Body of pancreas (tissue), 4 donors: ENCODE measurements at regions not wholly inside any gene's neighbourhood (a gene's known extent, or its start where the extent isn't known, plus 50 kb on each side); places are given as distances from the start of the nearest gene placed in this dataset.

Experiments used
- ATAC-seq: fragments of 150-250 bp; one replicate; pipeline ENCODE4 v1.9.1; 2016
- DNase-seq, 4 donors: peaks; one replicate each; pipeline ENCODE4 v3.0.0-alpha.2; 2019
- H3K27ac ChIP-seq, 4 donors: fragments of 200-600 bp; sonication (generic); 1 replicate in 3 of 4; 2 replicates in 1 of 4; pipeline versions ENCODE4 v1.5.1 to v1.6.1; 2016 to 2019; ENCODE audit warnings: mild to moderate bottlenecking in 1 of 4, mixed read lengths in 1 of 4, moderate library complexity in 1 of 4
- H3K27me3 ChIP-seq, 2 donors: fragments of 200-600 bp; sonication (generic); one replicate each; pipeline ENCODE4 v1.6.0; 2016; ENCODE audit warnings: mild to moderate bottlenecking in 1 of 2
- H3K36me3 ChIP-seq, 2 donors: fragments of 200-600 bp; sonication (generic); replicated peaks in 1 of 2; 2 replicates each; pipeline ENCODE4 v1.5.1; 2016; ENCODE audit warnings: low read depth in 2 of 2; ENCODE audit not compliant: insufficient read depth in 1 of 2
- H3K4me1 ChIP-seq: fragments of 200-600 bp; sonication (generic); one replicate; pipeline ENCODE4 v1.6.0; 2016
- H3K4me3 ChIP-seq, 2 donors: fragments of 200-600 bp; sonication (generic); 1 replicate in 1 of 2; 2 replicates in 1 of 2; pipeline ENCODE4 v1.5.1; 2016 to 2019
- H3K9me3 ChIP-seq, 3 donors: fragments of 200-600 bp; sonication (generic); 1 replicate in 2 of 3; 2 replicates in 1 of 3; pipeline ENCODE4 v1.5.1; 2016
- CTCF ChIP-seq, 7 experiments: fragments of 450-650 bp in 4 of 7; fragments of 200-600 bp in 3 of 7; sonication (generic) in 3 of 7; IDR thresholded peaks; one replicate each; pipeline ENCODE4 v1.5.1; 2016 to 2019; ENCODE audit warnings: antibody characterized with exemption in 7 of 7
- POLR2A ChIP-seq, 3 donors: fragments of 450-650 bp; IDR thresholded peaks; one replicate each; pipeline ENCODE4 v1.6.1; 2016; ENCODE audit warnings: antibody characterized with exemption in 3 of 3, mild to moderate bottlenecking in 2 of 3
- WGBS, 2 donors: methylation state at CpG; one replicate each; pipeline ENCODE4 v1.1.5; 2017; 5-methylcytosine and 5-hydroxymethylcytosine counted together
- intact Hi-C: fragments of 100-400 bp; cut with DNase I; formaldehyde crosslinking; loops from one replicate; pipeline ENCODE4 v1.15.1; 2023

- H3K4me3 ChIP-seq = no peak overlapping the region
- intact Hi-C loops = no loop called here
Measured at GRCh38 chr2:234570476-234570875, 73.6 kb upstream of the ARL4C start.

GRCh38 chr2:234569776-234570430 lies 73.0 kb upstream of the ARL4C start:
- no peak for ATAC-seq
- Histone ChIP-seq H3K9me3 (no peaks in the 10 kb centered on the region), H3K27me3 (no peaks in the 10 kb centered on the region), H3K36me3 (no peaks in the 10 kb centered on the region), H3K4me1 (no peaks in the 10 kb centered on the region), H3K27ac (no peak overlapping the region), H3K4me3 (no peak overlapping the region)
- DNase-seq = no peak
- TF ChIP-seq CTCF (IDR thresholded peaks at IDR 0.05) (no peak), POLR2A (IDR thresholded peaks at IDR 0.05) (no peak)
- WGBS, 2 donors = 62 to 65% methylated on average over 3 of the region's 3 CpGs
- intact Hi-C loops = no loop called here

More at GRCh38 chr2:234570476-234570875, 73.6 kb upstream of the ARL4C start:
- Histone ChIP-seq H3K9me3 (no peaks in the 10 kb centered on the region), H3K4me1 (no peaks in the 10 kb centered on the region), H3K36me3 (no peaks in the 10 kb centered on the region), H3K27me3 (no peaks in the 10 kb centered on the region), H3K27ac (no peak overlapping the region)
- ATAC-seq = no peak
- WGBS, 2 donors = 59 to 64% methylated on average over 7 of the region's 7 CpGs
- DNase-seq = no peak
- TF ChIP-seq POLR2A (IDR thresholded peaks at IDR 0.05) (no peak), CTCF (IDR thresholded peaks at IDR 0.05) (no peak)

DNA sequence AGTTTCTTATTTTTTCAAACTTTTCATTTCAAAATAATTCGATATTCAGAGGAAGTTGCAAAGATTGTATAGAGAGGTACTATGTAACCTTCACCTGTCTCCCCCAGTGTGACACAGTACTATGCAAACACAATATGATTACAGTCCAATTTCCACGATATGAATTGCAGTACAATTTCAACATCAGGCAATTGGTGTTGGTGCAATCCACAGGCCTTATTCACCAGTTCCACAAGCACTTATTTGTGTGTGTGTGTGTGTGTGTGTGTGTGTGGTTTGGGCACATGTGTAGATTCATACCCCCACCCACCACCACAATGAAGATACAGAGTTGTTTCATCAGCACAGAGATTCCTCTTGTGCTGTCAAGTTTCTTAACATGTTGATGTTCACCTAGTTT lies 69.7 kb upstream of the ARL4C start:
- no peak for TF ChIP-seq CTCF (IDR thresholded peaks at IDR 0.05)
- no peak for TF ChIP-seq POLR2A (IDR thresholded peaks at IDR 0.05)
- ATAC-seq = no peak
- Histone ChIP-seq H3K4me3 (no peak overlapping the region), H3K4me1 (no peaks in the 10 kb centered on the region), H3K36me3 (no peaks in the 10 kb centered on the region), H3K27ac (no peak overlapping the region), H3K9me3 (no peaks in the 10 kb centered on the region), H3K27me3 (no peaks in the 10 kb centered on the region)
- intact Hi-C loops = no loop called here
- 41 to 50% methylated on average over 2 of the region's 2 CpGs for WGBS, 2 donors
- DNase-seq = no peak

DNA sequence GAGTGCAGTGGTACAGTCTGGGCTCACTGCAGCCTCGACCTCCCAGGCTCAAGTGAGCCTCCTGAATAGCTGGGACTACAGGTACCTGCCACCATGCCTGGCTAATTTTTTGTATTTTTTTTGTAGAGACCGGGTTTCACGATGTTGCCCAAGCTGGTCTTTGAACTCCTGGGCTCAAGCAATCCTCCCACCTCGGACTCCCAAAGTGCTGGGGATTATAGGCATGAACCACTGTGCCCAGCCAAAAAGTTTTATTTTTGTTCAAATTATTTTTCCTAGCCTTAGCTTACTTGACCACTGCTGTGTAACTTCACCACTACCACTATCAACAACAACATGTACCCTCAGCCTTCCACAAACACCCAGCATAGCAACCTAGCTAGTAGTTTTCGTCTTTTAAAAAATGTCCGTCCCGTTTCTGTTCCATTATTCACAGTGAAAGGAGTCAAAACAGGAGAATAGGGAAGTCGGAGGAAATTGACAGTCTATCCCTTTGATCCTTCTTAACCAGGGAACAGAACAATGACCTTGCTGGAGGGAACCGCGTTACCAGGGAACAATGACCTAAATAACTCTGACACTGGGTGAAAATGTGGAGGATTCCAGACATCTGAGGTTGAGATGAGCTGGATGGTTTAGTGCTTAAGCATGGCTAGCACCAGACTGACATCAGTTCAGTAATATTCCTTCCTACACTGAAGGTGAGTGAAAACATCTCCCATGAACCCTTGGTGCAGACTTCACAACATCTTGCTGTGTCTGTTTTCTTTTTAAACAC lies 69.2 kb upstream of the ARL4C start:
- ATAC-seq = no peak
- no peaks in the 10 kb centered on the region for H3K36me3 ChIP-seq
- no peak for TF ChIP-seq CTCF (IDR thresholded peaks at IDR 0.05)
- no peak for TF ChIP-seq POLR2A (IDR thresholded peaks at IDR 0.05)
- intact Hi-C loops = no loop called here
- WGBS, 2 donors = 76 to 78% methylated on average over 10 of the region's 10 CpGs
- no peaks in the 10 kb centered on the region for H3K4me1 ChIP-seq
- no peaks in the 10 kb centered on the region for H3K9me3 ChIP-seq
- DNase-seq = no peak
- H3K27me3 ChIP-seq = no peaks in the 10 kb centered on the region
- H3K27ac ChIP-seq = no peak overlapping the region
- H3K4me3 ChIP-seq = no peak overlapping the region
